GM12872 (cell line): ENCODE measurements at regions not wholly inside any gene's neighbourhood (a gene's known extent, or its start where the extent isn't known, plus 50 kb on each side); places are given as distances from the start of the nearest gene placed in this dataset.

Experiments used
- CTCF ChIP-seq: IDR thresholded peaks from 3 replicates; pipeline ENCODE4 v1.5.1; 2011; ENCODE audit warnings: low read depth, mild to moderate bottlenecking, low read length, moderate library complexity; ENCODE audit not compliant: insufficient read depth

- TF ChIP-seq CTCF = no peak
These were observed 557.4 kb downstream of the BNC2 start for GRCh38 chr9:16312962-16313546.

GRCh38 chr9:16314476-16314875 is 556.0 kb downstream of the BNC2 start:
- TF ChIP-seq CTCF = no peak

- TF ChIP-seq CTCF = no peak
These were observed 554.8 kb downstream of the BNC2 start for GRCh38 chr9:16315720-16316119.

GRCh38 chr9:16316456-16316855 is 554.0 kb downstream of the BNC2 start:
- no peak for TF ChIP-seq CTCF

GRCh38 chr9:16316911-16317817 is 553.3 kb downstream of the BNC2 start:
- no peak for TF ChIP-seq CTCF

GRCh38 chr9:16318516-16319060 is 551.9 kb downstream of the BNC2 start:
- no peak for TF ChIP-seq CTCF

GRCh38 chr9:16319646-16320045 is 550.8 kb downstream of the BNC2 start:
- TF ChIP-seq CTCF = no peak
